HepG2 (cell line): ENCODE measurements at regions not wholly inside any gene's neighbourhood (a gene's known extent, or its start where the extent isn't known, plus 50 kb on each side); places are given as distances from the start of the nearest gene placed in this dataset.

Source experiments
- ASH2L ChIP-seq: fragments of 300-600, 200-600 bp; sonication (generic); IDR thresholded peaks from 2 replicates; pipeline ENCODE4 v1.7.0; 2017; ENCODE audit warnings: low read depth, mild to moderate bottlenecking, moderate library complexity, mixed read lengths, low read length; ENCODE audit not compliant: insufficient read length
- CTCF ChIP-seq: sonication (generic); formaldehyde crosslinking; IDR thresholded peaks from 2 replicates; pipeline ENCODE4 v1.5.0; 2020; ENCODE audit warnings: mild to moderate bottlenecking, missing genetic modification reagents, moderate library complexity
- HNRNPK ChIP-seq: fragments of 200-400 bp; formaldehyde crosslinking; IDR thresholded peaks from 2 replicates; pipeline ENCODE4 v1.6.1; 2018; ENCODE audit warnings: low read length, low read depth, moderate library complexity, mild to moderate bottlenecking; ENCODE audit not compliant: poor library complexity, severe bottlenecking
- SIN3A ChIP-seq: IDR thresholded peaks from 2 replicates; pipeline ENCODE4 v1.6.1; 2011; ENCODE audit warnings: low read depth, mild to moderate bottlenecking, control low read depth, low read length, borderline replicate concordance
- SMARCE1 ChIP-seq: fragments of 450-650 bp; IDR thresholded peaks from 2 replicates; pipeline ENCODE4 v1.6.1; 2017; ENCODE audit warnings: borderline replicate concordance
- YY1 ChIP-seq: IDR thresholded peaks from 2 replicates; pipeline ENCODE4 v1.6.1; 2011; ENCODE audit warnings: low read length, low read depth, moderate library complexity, mild to moderate bottlenecking; ENCODE audit not compliant: insufficient read depth, insufficient replicate concordance
- ZBTB26 ChIP-seq: IDR thresholded peaks from 2 replicates; pipeline ENCODE4 v1.6.1; 2016; ENCODE audit warnings: missing compliant biosample characterization, missing genetic modification reagents, borderline replicate concordance
- ZNF510 ChIP-seq: sonication (generic); formaldehyde crosslinking; IDR thresholded peaks from 2 replicates; pipeline ENCODE4 v1.4.0; 2020; ENCODE audit warnings: low read depth, mild to moderate bottlenecking, missing genetic modification reagents
- ZNF564 ChIP-seq: sonication (generic); formaldehyde crosslinking; IDR thresholded peaks from 2 replicates; pipeline ENCODE4 v1.8.1; 2023; ENCODE audit warnings: mild to moderate bottlenecking, missing genetic modification reagents
- ZNF780A ChIP-seq: sonication (generic); formaldehyde crosslinking; IDR thresholded peaks from 2 replicates; pipeline ENCODE4 v1.8.0; 2022; ENCODE audit warnings: mild to moderate bottlenecking, missing genetic modification reagents, moderate library complexity

GRCh38 chr6:90753820-90754643 is 167.2 kb upstream of the MAP3K7 start:
- TF ChIP-seq ZBTB26 (CRISPR knock-in tag), result no peak
- no peak for TF ChIP-seq HNRNPK
- no peak for TF ChIP-seq SMARCE1
- no peak for TF ChIP-seq CTCF
- no peak for TF ChIP-seq YY1
- TF ChIP-seq ZNF510, result no peak
- no peak for TF ChIP-seq ASH2L
- TF ChIP-seq ZNF780A, result no peak
- TF ChIP-seq ZNF564 (CRISPR knock-in tag), result no peak
- TF ChIP-seq SIN3A, result no peak
